Fibroblast of villous mesenchyme (primary cell): ENCODE measurements at regions not wholly inside any gene's neighbourhood (a gene's known extent, or its start where the extent isn't known, plus 50 kb on each side); places are given as distances from the start of the nearest gene placed in this dataset.

ENCODE experiments used
- DNase-seq: peaks from one replicate; pipeline ENCODE4 v3.0.0-alpha.2; 2010; ENCODE audit warnings: low read depth
- H3K4me3 ChIP-seq: 2 replicates; pipeline ENCODE4 v1.5.1; 2011; ENCODE audit warnings: low read depth, mild to moderate bottlenecking, low read length
- CTCF ChIP-seq: IDR thresholded peaks from 2 replicates; pipeline ENCODE4 v1.5.1; 2012; ENCODE audit warnings: low read depth, mild to moderate bottlenecking, low read length; ENCODE audit not compliant: insufficient read depth

- H3K4me3 ChIP-seq, result no peak overlapping the region
- DNase-seq, result no peak
- TF ChIP-seq CTCF, result no peak
Measured at GRCh38 chr22:22418957-22419356, 89.6 kb downstream of the ZNF280B start.

GRCh38 chr22:22420580-22420979 lies 88.0 kb downstream of the ZNF280B start:
- no peak for TF ChIP-seq CTCF
- DNase-seq, result no peak
- no peak overlapping the region for H3K4me3 ChIP-seq

GRCh38 chr22:22421392-22421791 lies 87.2 kb downstream of the ZNF280B start:
- H3K4me3 ChIP-seq, result no peak overlapping the region
- DNase-seq, result no peak
- TF ChIP-seq CTCF, result no peak

- TF ChIP-seq CTCF, result peak; percentile 91
- peak; percentile 64 for DNase-seq
- H3K4me3 ChIP-seq, result no peak overlapping the region
Measured at GRCh38 chr22:22422629-22423112, 85.9 kb downstream of the ZNF280B start.

GRCh38 chr22:22423681-22424080 lies 84.9 kb downstream of the ZNF280B start:
- H3K4me3 ChIP-seq, result no peak overlapping the region
- DNase-seq, result no peak
- no peak for TF ChIP-seq CTCF

- no peak overlapping the region for H3K4me3 ChIP-seq
- DNase-seq, result peak; percentile 2
- TF ChIP-seq CTCF, result no peak
Measured at GRCh38 chr22:22424210-22424800, 84.2 kb downstream of the ZNF280B start.

GRCh38 chr22:22424956-22425355 lies 83.6 kb downstream of the ZNF280B start:
- TF ChIP-seq CTCF, result no peak
- no peak overlapping the region for H3K4me3 ChIP-seq
- DNase-seq, result no peak
